Activated effector memory CD4-positive, alpha-beta T cell treated with Interleukin-2 at 50 U/mL for 16 hours (primary cell): ENCODE measurements at regions not wholly inside any gene's neighbourhood (a gene's known extent, or its start where the extent isn't known, plus 50 kb on each side); places are given as distances from the start of the nearest gene placed in this dataset.
"Not testable (repeated sequence)": the region's sequence is repeated elsewhere in the genome, so short reads cannot be mapped to it uniquely, and the experiment has no call there.

Experiments used
- DNase-seq: peaks from one replicate; pipeline ENCODE4 v3.0.0-alpha.2; 2020

GRCh38 chr2:83224591-83225200 is 1234.4 kb downstream of the SUCLG1 start:
- no peak for DNase-seq

- DNase-seq: no peak
These were observed 1237.8 kb downstream of the SUCLG1 start for GRCh38 chr2:83221258-83221657.

- DNase-seq: no peak
These were observed 1241.2 kb downstream of the SUCLG1 start for GRCh38 chr2:83217854-83218253.

GRCh38 chr2:83196225-83196624 is 1262.9 kb downstream of the SUCLG1 start:
- DNase-seq: no peak

DNA sequence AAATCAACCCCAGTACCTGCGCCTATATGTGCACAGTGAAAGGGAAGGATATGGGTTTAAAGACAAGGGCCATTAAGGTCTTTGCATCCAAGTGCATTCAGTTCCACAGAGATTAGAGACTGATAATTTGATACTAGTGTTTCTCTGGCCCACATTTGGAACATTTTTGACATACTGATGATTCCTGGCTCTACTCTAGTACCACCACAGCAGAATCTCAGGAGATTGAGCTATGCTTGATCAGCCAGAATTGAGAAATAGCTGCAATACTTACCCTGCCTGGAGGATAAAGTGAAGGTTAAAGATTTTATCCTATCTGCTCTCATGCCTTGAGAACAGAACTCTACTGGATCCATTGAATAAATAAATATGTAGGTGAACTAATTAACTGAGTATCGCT is 1267.8 kb downstream of the SUCLG1 start:
- no peak for DNase-seq

GRCh38 chr2:83186105-83186760 is 1272.8 kb downstream of the SUCLG1 start:
- no peak for DNase-seq

DNA sequence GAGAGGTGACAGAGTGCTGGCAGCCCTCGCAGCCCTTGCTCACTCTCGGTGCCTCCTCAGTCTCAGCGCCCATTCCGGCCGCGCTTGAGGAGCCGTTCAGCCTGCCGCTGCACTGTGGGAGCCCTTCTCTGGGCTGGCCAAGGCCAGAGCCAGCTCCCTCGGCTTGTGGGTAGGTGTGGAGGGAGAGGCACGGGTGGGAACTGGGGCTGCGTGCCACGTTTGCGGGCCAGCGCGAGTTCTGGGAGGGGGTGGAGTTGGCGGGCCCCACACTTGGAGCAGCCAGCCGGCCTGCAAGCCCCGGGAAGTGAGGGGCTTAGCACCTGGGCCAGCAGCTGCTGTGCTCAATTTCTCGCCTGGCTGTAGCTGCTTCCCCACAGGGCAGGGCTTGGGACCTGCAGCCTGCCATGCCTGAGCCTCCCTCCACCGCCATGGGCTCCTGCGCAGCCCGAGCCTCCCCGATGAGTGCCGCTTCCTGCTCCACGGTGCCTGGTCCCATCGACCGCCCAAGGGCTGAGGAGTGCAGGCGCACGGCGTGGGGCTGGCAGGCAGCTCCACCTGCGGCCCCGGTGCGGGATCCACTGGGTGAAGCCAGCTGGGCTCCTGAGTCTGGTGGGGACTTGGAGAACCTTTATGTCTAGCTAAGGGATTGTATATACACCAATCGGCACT is 1278.1 kb downstream of the SUCLG1 start:
- DNase-seq: not testable (repeated sequence)

DNA sequence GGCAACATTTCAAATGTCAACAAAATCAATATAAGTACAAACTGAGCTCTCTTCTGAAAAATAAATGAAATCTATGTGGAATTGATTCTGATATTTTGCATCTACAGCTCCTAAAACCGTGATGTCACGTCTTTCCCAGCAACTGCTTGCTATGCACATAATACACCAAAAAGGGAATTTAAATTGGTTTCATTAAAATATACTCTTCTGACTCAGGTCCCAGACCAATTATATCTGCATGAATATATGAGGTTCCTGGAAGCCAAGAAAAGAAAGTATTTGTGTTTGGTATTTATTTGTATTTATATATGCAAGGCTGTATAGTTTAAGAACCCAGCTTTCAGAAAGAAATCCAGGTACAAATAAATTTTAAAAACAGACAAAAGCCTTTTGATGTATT is 1282.5 kb downstream of the SUCLG1 start:
- no peak for DNase-seq

DNA sequence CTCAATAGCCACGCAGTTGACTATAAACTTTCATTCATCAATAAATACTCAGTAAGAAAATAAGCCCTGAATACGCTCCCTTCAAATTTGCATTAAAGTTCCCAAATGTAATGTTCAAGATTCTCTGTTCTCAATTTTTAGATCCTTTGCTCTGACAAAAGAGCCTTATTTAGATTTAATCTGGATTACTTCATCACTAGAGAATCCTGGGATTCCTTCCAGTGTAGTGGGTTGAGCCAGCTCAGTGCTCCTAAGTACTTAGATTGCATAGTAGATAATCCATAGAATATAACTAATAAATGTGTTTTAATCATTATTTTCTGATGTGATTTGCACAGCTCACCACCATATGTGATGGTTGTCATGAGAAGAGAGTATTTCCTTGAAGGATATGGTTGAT is 1286.2 kb downstream of the SUCLG1 start:
- no peak for DNase-seq

DNA sequence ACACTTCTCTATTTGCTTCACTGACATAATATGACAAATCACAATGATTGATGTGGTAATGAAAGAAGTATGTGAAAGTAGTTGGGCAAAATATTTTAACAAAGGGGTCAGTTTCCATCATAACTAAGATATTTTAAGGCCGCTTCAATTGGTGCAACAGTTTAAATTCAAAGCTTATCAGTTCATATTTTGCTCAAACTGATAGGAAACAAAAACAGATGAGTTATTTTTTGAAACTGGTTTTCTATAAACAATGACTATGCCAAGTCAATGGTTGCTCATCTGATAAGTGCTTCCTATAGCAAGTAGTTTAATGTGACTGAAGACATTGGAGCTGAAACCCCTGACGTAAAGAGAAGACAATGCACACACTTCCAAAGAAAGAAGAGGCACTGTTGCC is 1290.7 kb downstream of the SUCLG1 start:
- DNase-seq: no peak

GRCh38 chr2:83162421-83162820 is 1296.7 kb downstream of the SUCLG1 start:
- no peak for DNase-seq

DNA sequence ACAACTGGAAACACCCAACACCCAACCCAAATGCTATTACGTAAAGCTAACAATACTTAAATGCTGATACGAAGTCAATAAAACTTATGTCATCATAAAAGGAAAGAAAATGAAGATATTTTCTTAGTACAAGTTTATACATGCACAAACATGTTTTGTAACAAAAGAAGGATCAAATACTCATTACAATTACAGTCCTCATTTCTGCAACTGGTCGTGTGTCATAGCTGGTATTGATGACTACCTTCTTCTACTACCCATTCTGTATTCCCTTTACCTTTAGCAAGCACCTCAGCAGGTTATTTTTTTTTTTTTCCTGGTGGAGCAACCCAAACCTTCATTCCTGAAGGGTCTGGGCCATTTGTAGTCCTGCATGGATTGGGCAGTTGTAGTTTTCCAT is 1298.5 kb downstream of the SUCLG1 start:
- no peak for DNase-seq

GRCh38 chr2:83155826-83156225 is 1303.3 kb downstream of the SUCLG1 start:
- DNase-seq: no peak

- no peak for DNase-seq
These were observed 1315.1 kb downstream of the SUCLG1 start for GRCh38 chr2:83143946-83144345.

- DNase-seq: no peak
These were observed 1316.1 kb downstream of the SUCLG1 start for GRCh38 chr2:83142934-83143333.

DNA sequence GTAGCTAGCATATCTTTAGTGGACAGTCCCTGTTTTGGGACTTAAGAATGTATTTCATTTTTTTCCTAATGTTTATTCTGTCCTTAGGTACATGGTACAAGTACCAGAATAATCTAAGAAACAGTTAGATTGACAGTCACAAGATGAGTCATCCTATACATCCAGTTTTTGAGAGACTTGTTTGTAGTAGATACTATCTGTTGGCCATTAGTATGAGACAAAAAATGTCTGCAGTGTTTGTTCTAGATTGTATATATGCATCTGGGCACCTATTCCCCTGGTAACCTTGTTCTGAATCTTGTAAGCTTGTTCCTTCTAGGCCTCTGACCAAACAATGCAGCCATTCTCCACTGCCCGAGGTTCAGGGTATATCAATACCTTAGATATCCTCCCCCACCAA is 1343.5 kb downstream of the SUCLG1 start:
- no peak for DNase-seq

- DNase-seq: no peak
These were observed 1343.9 kb downstream of the SUCLG1 start for GRCh38 chr2:83115155-83115554.

DNA sequence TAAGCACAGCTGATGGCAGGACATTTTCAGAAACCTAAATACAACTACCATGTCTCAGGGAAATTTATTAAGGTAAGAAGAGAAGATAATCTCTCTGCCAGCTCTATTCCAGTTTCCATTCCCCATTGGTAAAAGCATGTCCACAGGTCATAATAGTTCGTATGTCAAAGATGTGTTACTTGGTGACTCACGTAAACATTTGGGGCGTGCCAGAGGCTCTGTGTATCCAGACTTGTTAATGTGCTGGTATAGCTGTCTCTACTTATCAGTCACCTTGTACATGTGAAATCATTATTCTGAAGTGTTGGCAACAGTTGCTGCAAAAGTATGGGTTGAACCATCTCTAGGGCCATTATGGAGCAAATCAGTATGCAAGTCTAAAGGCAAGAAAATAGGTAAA is 1345.1 kb downstream of the SUCLG1 start:
- DNase-seq: no peak

- no peak for DNase-seq
These were observed 1346.2 kb downstream of the SUCLG1 start for GRCh38 chr2:83112858-83113257.

DNA sequence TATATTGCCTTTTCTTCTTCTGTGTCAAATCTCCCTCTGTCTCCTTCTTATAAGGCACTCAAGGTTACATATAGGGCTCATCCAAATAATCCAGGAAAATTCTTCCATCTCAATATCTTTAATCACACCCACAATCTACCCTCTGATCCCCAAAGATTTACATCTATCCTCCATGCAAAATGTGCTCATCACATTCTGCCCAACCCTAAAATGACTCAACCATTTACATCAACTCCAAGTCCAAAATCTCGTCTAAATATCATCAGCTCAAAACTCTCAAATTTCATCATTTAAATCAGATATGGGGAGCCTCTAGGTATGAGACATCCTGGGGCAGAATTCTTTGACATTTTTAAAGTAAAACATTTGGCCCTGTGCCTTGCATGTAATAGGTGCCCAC is 1349.8 kb downstream of the SUCLG1 start:
- DNase-seq: no peak

GRCh38 chr2:83106853-83107252 is 1352.2 kb downstream of the SUCLG1 start:
- no peak for DNase-seq

DNA sequence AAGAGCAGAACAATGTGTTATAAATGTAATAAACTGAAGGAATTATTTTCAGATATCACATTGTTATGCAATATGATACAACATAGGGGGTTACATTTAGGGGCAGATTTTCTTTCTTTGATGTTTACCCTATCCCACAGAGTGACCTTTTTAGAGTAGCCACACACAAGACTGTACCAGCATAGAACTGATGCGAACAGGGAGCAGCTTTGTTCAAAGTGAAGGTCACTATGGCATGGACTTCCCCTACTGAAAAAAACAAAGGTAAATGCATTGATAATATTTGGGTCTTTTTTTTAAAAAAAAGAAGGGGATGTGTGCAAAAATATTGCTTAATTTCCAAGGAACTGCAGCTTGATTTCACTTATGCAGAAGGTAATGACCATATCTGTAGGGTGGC is 1354.9 kb downstream of the SUCLG1 start:
- DNase-seq: no peak

DNA sequence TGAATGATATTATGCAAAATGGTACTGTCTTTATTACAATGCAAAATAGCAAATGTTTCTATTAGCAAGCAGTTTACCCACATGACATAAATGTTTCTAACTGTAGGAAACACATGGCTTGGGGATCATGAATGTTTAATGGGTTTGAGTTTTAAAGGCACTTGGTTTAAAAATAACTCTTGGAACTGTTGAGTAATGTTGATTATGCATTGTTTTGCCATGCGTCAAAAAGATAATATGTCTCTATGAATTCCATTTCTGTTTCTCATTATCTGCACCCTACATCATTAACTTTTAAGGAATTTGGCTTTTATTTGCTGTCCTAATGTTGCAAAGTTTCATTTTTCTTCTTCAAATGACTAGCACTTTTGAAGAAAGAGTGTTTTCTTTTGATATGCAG is 1355.5 kb downstream of the SUCLG1 start:
- no peak for DNase-seq

DNA sequence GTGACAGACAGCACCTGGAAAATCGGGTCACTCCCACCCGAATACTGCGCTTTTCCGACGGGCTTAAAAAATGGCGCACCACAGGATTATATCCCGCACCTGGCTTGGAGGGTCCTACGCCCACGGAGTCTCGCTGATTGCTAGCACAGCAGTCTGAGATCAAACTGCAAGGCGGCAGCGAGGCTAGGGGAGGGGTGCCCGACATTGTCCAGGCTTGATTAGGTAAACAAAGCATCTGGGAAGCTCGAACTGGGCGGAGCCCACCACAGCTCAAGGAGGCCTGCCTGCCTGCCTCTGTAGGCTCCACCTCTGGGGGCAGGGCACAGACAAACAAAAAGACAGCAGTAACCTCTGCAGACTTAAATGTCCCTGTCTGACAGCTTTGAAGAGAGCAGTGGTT is 1370.0 kb downstream of the SUCLG1 start:
- DNase-seq: not testable (repeated sequence)

GRCh38 chr2:83085869-83086268 is 1373.2 kb downstream of the SUCLG1 start:
- no peak for DNase-seq
